SH-SY5Y (cell line): ENCODE measurements at regions not wholly inside any gene's neighbourhood (a gene's known extent, or its start where the extent isn't known, plus 50 kb on each side); places are given as distances from the start of the nearest gene placed in this dataset.

Experiments used
- GATA2 ChIP-seq: IDR thresholded peaks from 2 replicates; pipeline ENCODE4 v1.6.1; 2011; ENCODE audit warnings: mild to moderate bottlenecking, low read depth, low read length
- GATA3 ChIP-seq: IDR thresholded peaks from 2 replicates; pipeline ENCODE4 v1.6.1; 2011; ENCODE audit warnings: low read depth, mild to moderate bottlenecking, low read length, moderate library complexity

DNA sequence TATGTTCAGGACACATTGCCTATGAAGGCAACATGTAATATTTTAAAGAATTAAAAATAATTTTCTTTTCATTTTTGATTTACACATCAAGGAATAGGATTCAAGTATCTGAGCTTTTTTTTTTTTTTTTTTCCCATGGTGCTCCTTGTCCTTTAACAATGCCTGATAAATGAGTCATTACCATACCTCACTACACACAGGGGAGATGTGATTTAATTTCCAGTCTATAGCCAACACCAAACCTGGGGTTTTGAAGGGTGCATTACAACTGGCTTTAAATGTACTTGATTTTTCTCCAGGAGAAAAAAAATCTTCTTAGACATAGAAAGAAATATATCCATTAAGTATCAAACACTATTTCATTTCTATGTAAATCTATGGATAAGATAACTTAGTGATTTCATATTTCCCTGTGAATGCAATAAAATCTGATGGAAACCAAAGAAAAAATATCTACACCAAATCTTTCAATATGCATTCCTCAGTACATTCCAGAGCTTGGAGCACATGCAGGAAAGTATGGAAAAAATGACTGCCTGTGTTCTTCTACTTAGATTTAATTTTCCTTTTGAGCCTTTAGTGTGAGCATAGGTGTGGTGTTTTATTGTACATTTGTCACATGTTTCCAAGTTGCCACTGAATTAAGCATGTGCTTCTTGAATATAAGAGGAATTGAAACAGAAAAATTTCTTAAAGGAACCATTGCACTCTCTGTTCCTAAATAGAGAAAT, 204.8 kb upstream of the MEOX2 start:
- TF ChIP-seq GATA3 (no peak), GATA2 (no peak)
